ENCODE measurements at regions not wholly inside any gene's neighbourhood (a gene's known extent, or its start where the extent isn't known, plus 50 kb on each side); places are given as distances from the start of the nearest gene placed in this dataset.
"Not testable (repeated sequence)": the region's sequence is repeated elsewhere in the genome, so short reads cannot be mapped to it uniquely, and the experiment has no call there.

GRCh38 chr2:146987996-146988395, 856.8 kb upstream of the ACVR2A start:
- TF ChIP-seq Cebpa-rat (IDR thresholded peaks at IDR 0.05): no peak
- Histone ChIP-seq H4K20me1 (no peaks in the 10 kb centered on the region), H3K27ac (no peak overlapping the region), H3K27me3 (no peaks in the 10 kb centered on the region), H3K9ac (no peak overlapping the region), H3K4me3 (no peak overlapping the region), H3K4me2 (peak overlapping the region; percentile 37 to 72 (median 63)), H3K36me3 (no peaks in the 10 kb centered on the region), H3K9me3 (replicated peaks in 1 of 11) (no peaks in the 10 kb centered on the region), H3K4me1 (peaks cover 28 to 51% (median 38%) of the 10 kb centered on the region in 10 experiments)

- Histone ChIP-seq H3K36me3 (no peaks in the 10 kb centered on the region), H3K4me2 (peak overlapping the region; percentile 51 to 77 (median 63)), H3K9me3 (replicated peaks in 1 of 11) (peaks cover 0 to 2% (median 0%) of the 10 kb centered on the region in 11 experiments; a peak in 4 of 22 replicates), H3K27me3 (no peaks in the 10 kb centered on the region), H3K4me1 (peaks cover 28 to 59% (median 38%) of the 10 kb centered on the region in 10 experiments), H3K4me3 (no peak overlapping the region), H3K27ac (no peak overlapping the region; a peak in 1 of 22 replicates), H3K9ac (no peak overlapping the region), H4K20me1 (no peaks in the 10 kb centered on the region)
- TF ChIP-seq Cebpa-rat (IDR thresholded peaks at IDR 0.05): no peak
These were observed 858.7 kb upstream of the ACVR2A start for GRCh38 chr2:146986161-146986560.

GRCh38 chr2:146985753-146986152, 859.1 kb upstream of the ACVR2A start:
- no peak for TF ChIP-seq Cebpa-rat (IDR thresholded peaks at IDR 0.05)
- Histone ChIP-seq H3K36me3 (no peaks in the 10 kb centered on the region), H3K4me1 (peaks cover 28 to 59% (median 38%) of the 10 kb centered on the region in 10 experiments), H3K9me3 (replicated peaks in 1 of 11) (peaks cover 0 to 6% (median 0%) of the 10 kb centered on the region in 11 experiments; a peak in 5 of 22 replicates), H4K20me1 (no peaks in the 10 kb centered on the region), H3K27ac (peak overlapping the region in 2 of 11 experiments; percentile 1 to 10; a peak in 2 of 22 replicates), H3K9ac (no peak overlapping the region), H3K4me2 (peak overlapping the region; percentile 51 to 77 (median 63)), H3K27me3 (no peaks in the 10 kb centered on the region), H3K4me3 (no peak overlapping the region)

- no peak overlapping the region for H3K27ac ChIP-seq
- H3K27me3 ChIP-seq: no peaks in the 10 kb centered on the region
- TF ChIP-seq Cebpa-rat (IDR thresholded peaks at IDR 0.05): no peak
- peaks cover 5 to 24% (median 10%) of the 10 kb centered on the region in 11 experiments; a peak in 13 of 22 replicates for H3K9me3 ChIP-seq (replicated peaks in 1 of 11)
- peak overlapping the region in 4 of 11 experiments; percentile 10 to 36 (median 26); a peak in 3 of 22 replicates for H3K4me2 ChIP-seq
- H4K20me1 ChIP-seq: no peaks in the 10 kb centered on the region
- no peaks in the 10 kb centered on the region for H3K36me3 ChIP-seq
- peaks cover 28 to 54% (median 38%) of the 10 kb centered on the region in 10 experiments for H3K4me1 ChIP-seq
- H3K9ac ChIP-seq: no peak overlapping the region
- H3K4me3 ChIP-seq: no peak overlapping the region
These were observed 860.8 kb upstream of the ACVR2A start for GRCh38 chr2:146984014-146984413.

- H3K4me3 ChIP-seq: no peak overlapping the region
- no peak overlapping the region for H3K9ac ChIP-seq
- peaks cover 18 to 38% (median 24%) of the 10 kb centered on the region in 10 experiments for H3K4me1 ChIP-seq
- peaks cover 5 to 25% (median 10%) of the 10 kb centered on the region in 11 experiments; a peak in 13 of 22 replicates for H3K9me3 ChIP-seq (replicated peaks in 1 of 11)
- TF ChIP-seq Cebpa-rat (IDR thresholded peaks at IDR 0.05): peak in 4 of 11 experiments; percentile 19 to 42 (median 28); a peak in 2 of 22 replicates
- H3K27me3 ChIP-seq: no peaks in the 10 kb centered on the region
- H3K36me3 ChIP-seq: no peaks in the 10 kb centered on the region
- no peaks in the 10 kb centered on the region for H4K20me1 ChIP-seq
- H3K4me2 ChIP-seq: 0 out of 22 replicates have a peak overlapping the region, but pooled peaks of 1 of the 11 experiments have one; percentile 4
- H3K27ac ChIP-seq: no peak overlapping the region
These were observed 862.4 kb upstream of the ACVR2A start for GRCh38 chr2:146982393-146982846.

GRCh38 chr2:146981921-146982320, 862.9 kb upstream of the ACVR2A start:
- Histone ChIP-seq H3K27ac (no peak overlapping the region), H3K9ac (no peak overlapping the region), H3K9me3 (replicated peaks in 1 of 11) (peaks cover 5 to 25% (median 10%) of the 10 kb centered on the region in 11 experiments; a peak in 13 of 22 replicates), H3K27me3 (no peaks in the 10 kb centered on the region), H3K36me3 (no peaks in the 10 kb centered on the region), H3K4me3 (no peak overlapping the region), H3K4me2 (no peak overlapping the region), H3K4me1 (peaks cover 17 to 33% (median 20%) of the 10 kb centered on the region in 10 experiments), H4K20me1 (no peaks in the 10 kb centered on the region)
- TF ChIP-seq Cebpa-rat (IDR thresholded peaks at IDR 0.05): no peak

GRCh38 chr2:146979746-146980145, 865.1 kb upstream of the ACVR2A start:
- Histone ChIP-seq H3K27ac (no peak overlapping the region), H3K9ac (no peak overlapping the region), H3K36me3 (no peaks in the 10 kb centered on the region), H3K4me2 (no peak overlapping the region), H3K4me3 (no peak overlapping the region), H3K27me3 (no peaks in the 10 kb centered on the region), H3K9me3 (replicated peaks in 1 of 11) (peaks cover 5 to 25% (median 10%) of the 10 kb centered on the region in 11 experiments; a peak in 13 of 22 replicates), H3K4me1 (peaks cover 0 to 15% (median 3%) of the 10 kb centered on the region in 10 experiments; a peak in 4 of 20 replicates), H4K20me1 (no peaks in the 10 kb centered on the region)
- no peak for TF ChIP-seq Cebpa-rat (IDR thresholded peaks at IDR 0.05)

GRCh38 chr2:146978577-146979555, 866.0 kb upstream of the ACVR2A start:
- Histone ChIP-seq H3K4me3 (no peak overlapping the region), H4K20me1 (no peaks in the 10 kb centered on the region), H3K4me1 (peaks cover 0 to 10% (median under 1%) of the 10 kb centered on the region in 10 experiments; a peak in 4 of 20 replicates), H3K9ac (no peak overlapping the region), H3K4me2 (no peak overlapping the region), H3K27me3 (no peaks in the 10 kb centered on the region), H3K9me3 (replicated peaks in 1 of 11) (peaks cover 5 to 25% (median 10%) of the 10 kb centered on the region in 11 experiments; a peak in 13 of 22 replicates), H3K27ac (no peak overlapping the region), H3K36me3 (no peaks in the 10 kb centered on the region)
- TF ChIP-seq Cebpa-rat (IDR thresholded peaks at IDR 0.05): no peak

GRCh38 chr2:146970981-146971380, 873.8 kb upstream of the ACVR2A start:
- peaks cover 8 to 19% (median 12%) of the 10 kb centered on the region in 11 experiments; a peak in 16 of 22 replicates for H3K9me3 ChIP-seq (replicated peaks in 1 of 11)
- not testable (repeated sequence) for H3K4me2 ChIP-seq, H3K27me3 ChIP-seq, H3K9ac ChIP-seq, H3K4me1 ChIP-seq, H3K36me3 ChIP-seq, H4K20me1 ChIP-seq, H3K27ac ChIP-seq, H3K4me3 ChIP-seq

GRCh38 chr2:146969703-146970102, 875.1 kb upstream of the ACVR2A start:
- H3K27me3 ChIP-seq, H4K20me1 ChIP-seq, H3K36me3 ChIP-seq, H3K9ac ChIP-seq, H3K4me2 ChIP-seq, H3K4me1 ChIP-seq, H3K4me3 ChIP-seq, H3K27ac ChIP-seq: not testable (repeated sequence)
- peaks cover 8 to 19% (median 12%) of the 10 kb centered on the region in 11 experiments; a peak in 16 of 22 replicates for H3K9me3 ChIP-seq (replicated peaks in 1 of 11)
